Stimulated activated CD4-positive, alpha-beta T cell treated with anti-CD3 and anti-CD28 coated beads, Interleukin-4, amount 100 ng/mL, for 4 hours (primary cell): ENCODE measurements at regions not wholly inside any gene's neighbourhood (a gene's known extent, or its start where the extent isn't known, plus 50 kb on each side); places are given as distances from the start of the nearest gene placed in this dataset.
"Not testable (repeated sequence)": the region's sequence is repeated elsewhere in the genome, so short reads cannot be mapped to it uniquely, and the experiment has no call there.

ENCODE experiments used
- DNase-seq, 2 experiments: peaks; one replicate each; pipeline ENCODE4 v3.0.0-alpha.2; 2020

- DNase-seq, result no peak
Measured at GRCh38 chr6:149244105-149244504, 73.4 kb upstream of the TAB2 start.

- DNase-seq, result no peak
Measured at GRCh38 chr6:149246691-149247384, 70.7 kb upstream of the TAB2 start.

GRCh38 chr6:149247385-149247763, 70.1 kb upstream of the TAB2 start:
- no peak for DNase-seq

- DNase-seq, result not testable (repeated sequence)
Measured at GRCh38 chr6:149248263-149248662, 69.2 kb upstream of the TAB2 start.

- no peak for DNase-seq
Measured at GRCh38 chr6:149248693-149249369, 68.7 kb upstream of the TAB2 start.

GRCh38 chr6:149249370-149250357, 67.8 kb upstream of the TAB2 start:
- DNase-seq, result no peak

GRCh38 chr6:149250951-149251350, 66.6 kb upstream of the TAB2 start:
- DNase-seq, result no peak

GRCh38 chr6:149252622-149253021, 64.9 kb upstream of the TAB2 start:
- DNase-seq, result no peak

- no peak for DNase-seq
Measured at GRCh38 chr6:149254253-149254652, 63.3 kb upstream of the TAB2 start.

- no peak for DNase-seq
Measured at GRCh38 chr6:149259753-149260152, 57.8 kb upstream of the TAB2 start.

- DNase-seq, result no peak
Measured at GRCh38 chr6:149260214-149260874, 57.2 kb upstream of the TAB2 start.

- no peak for DNase-seq
Measured at GRCh38 chr6:149261364-149262040, 56.0 kb upstream of the TAB2 start.

GRCh38 chr6:149263321-149263720, 54.2 kb upstream of the TAB2 start:
- DNase-seq, result no peak

- peak in 1 of 2 experiments; percentile 51 for DNase-seq
Measured at GRCh38 chr6:149264629-149265028, 52.9 kb upstream of the TAB2 start.

GRCh38 chr6:149265945-149266344, 51.6 kb upstream of the TAB2 start:
- DNase-seq, result no peak

GRCh38 chr6:149266659-149267058, 50.9 kb upstream of the TAB2 start:
- no peak for DNase-seq

GRCh38 chr6:149267072-149267471, 50.4 kb upstream of the TAB2 start:
- no peak for DNase-seq

GRCh38 chr6:149267513-149268043, 49.9 kb upstream of the TAB2 start:
- no peak for DNase-seq
